ENCODE measurements at regions not wholly inside any gene's neighbourhood (a gene's known extent, or its start where the extent isn't known, plus 50 kb on each side); places are given as distances from the start of the nearest gene placed in this dataset.

GRCh38 chr2:195279840-195280427 lies 377.1 kb upstream of the SLC39A10 start (continued):
- TF ChIP-seq ZBTB40 (IDR thresholded peaks at IDR 0.05; ENCODE audit: borderline replicate concordance) (no peak), BHLHE40 (IDR thresholded peaks at IDR 0.05; ENCODE audit: borderline replicate concordance in 1 of 2, low read depth in 2 of 2, low read length in 1 of 2) (no peak), E4F1 (IDR thresholded peaks at IDR 0.05; ENCODE audit: borderline replicate concordance, partially characterized antibody) (no peak)

GRCh38 chr2:195270466-195271039 lies 386.5 kb upstream of the SLC39A10 start:
- no peaks in the 10 kb centered on the region for H3K9me3 ChIP-seq (replicated peaks; ENCODE audit: control insufficient read depth, insufficient read depth, low read length)
- H3K4me1 ChIP-seq (ENCODE audit: control insufficient read depth, insufficient read depth, low read length) = no peaks in the 10 kb centered on the region
- no peaks in the 10 kb centered on the region for H3K36me3 ChIP-seq (ENCODE audit: control insufficient read depth in 2 of 2, insufficient read depth in 2 of 2, low read length in 1 of 2)
- H3K79me2 ChIP-seq (ENCODE audit: control insufficient read depth, insufficient read depth, low read length) = no peaks in the 10 kb centered on the region
- in situ Hi-C loops (cut with MboI) = no loop called here
- H3K9ac ChIP-seq (ENCODE audit: control insufficient read depth, insufficient read depth, low read length) = no peak overlapping the region
- no peak overlapping the region for H3K4me3 ChIP-seq
- POLR2A ChIA-PET = no interaction called here
- 6% methylated on average over 5 of the region's 5 CpGs for WGBS (ENCODE audit: insufficient coverage, insufficient replicate concordance, low lambda C conversion rate, missing lambda C conversion rate)
- DNase-seq (ENCODE audit: low read depth, low spot score) (no peak), ATAC-seq (no peak), FAIRE-seq (no peak)
- SMC1A ChIA-PET (ENCODE audit: uncharacterized antibody, unreplicated experiment) = interaction anchor here (0.5 to 1.6 kb wide), 8 partner anchors 9 to 296 kb away, joined by 3 to 5 read pairs (median 4); no protein-coding TSS in a partner anchor
- no peak overlapping the region for H2AFZ ChIP-seq (ENCODE audit: control insufficient read depth, low read depth, low read length)
- no peaks in the 10 kb centered on the region for H3K27me3 ChIP-seq (replicated peaks in 1 of 2; ENCODE audit: control insufficient read depth in 2 of 2, insufficient read depth in 2 of 2, low read length in 1 of 2)
- intact Hi-C loops (cut with micrococcal nuclease; ENCODE audit: unreplicated experiment) = no loop called here
- H3K27ac ChIP-seq (ENCODE audit: control insufficient read depth, insufficient read depth) = no peak overlapping the region
- RAD21 ChIA-PET (ENCODE audit: unreplicated experiment) = no interaction called here
- CTCF ChIA-PET = interaction anchor here (0.6 to 0.8 kb wide), 2 partner anchors 1031 to 1091 kb away, joined by 3 read pairs; no protein-coding TSS in a partner anchor
- BruUV-seq (replicated peaks) = no TSS peak
- H3K4me2 ChIP-seq (ENCODE audit: control insufficient read depth, insufficient read depth) = no peak overlapping the region
- no peaks in the 10 kb centered on the region for H4K20me1 ChIP-seq (ENCODE audit: control insufficient read depth, insufficient read depth)
- TF ChIP-seq PBX3 (IDR thresholded peaks at IDR 0.05; ENCODE audit: insufficient replicate concordance, low read depth, low read length) = no peak
- no peak for TF ChIP-seq JUNB (IDR thresholded peaks at IDR 0.05)
- no peak for TF ChIP-seq USF1 (IDR thresholded peaks at IDR 0.05; ENCODE audit: borderline replicate concordance, extremely low read length, insufficient read depth, low read depth, low read length)
- TF ChIP-seq SMC3 (IDR thresholded peaks at IDR 0.05; ENCODE audit: borderline replicate concordance, low read length) = no peak
- TF ChIP-seq NFIC (IDR thresholded peaks at IDR 0.05; ENCODE audit: low read depth, low read length) = no peak

All from GM12878 (cell line).